ENCODE measurements at regions not wholly inside any gene's neighbourhood (a gene's known extent, or its start where the extent isn't known, plus 50 kb on each side); places are given as distances from the start of the nearest gene placed in this dataset.
A peak's percentile ranks its signal among the peaks of the same experiment; 100 is the strongest.

DNA sequence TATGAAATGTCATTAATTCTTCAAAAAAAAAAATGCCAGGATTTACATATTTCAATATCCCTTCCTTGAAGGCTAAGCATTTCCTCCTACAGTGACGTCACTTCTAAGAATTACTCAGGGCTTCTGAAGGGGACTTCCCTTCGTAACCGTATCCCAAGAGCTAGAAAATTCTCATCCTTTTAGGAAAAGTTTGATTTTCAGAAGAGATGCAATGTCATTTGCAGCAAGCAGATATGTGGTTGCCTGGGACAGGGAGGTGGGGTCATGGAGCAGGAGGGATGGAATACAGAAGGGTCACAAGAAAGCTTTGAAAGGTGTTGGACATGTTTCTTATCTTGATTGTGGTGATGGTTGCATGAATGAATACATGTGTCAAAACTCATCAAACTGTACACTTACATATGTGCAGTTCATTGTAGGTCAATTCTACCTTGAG is 97.0 kb upstream of the ATL2 start:
- no peaks in the 10 kb centered on the region for H3K9me3 Mint-ChIP-seq
- H3K4me3 Mint-ChIP-seq, result no peak overlapping the region
- intact Hi-C loops (cut with micrococcal nuclease), result no loop called here
- peak overlapping the region; percentile 5 for H3K27ac Mint-ChIP-seq
- peaks cover 17% of the 10 kb centered on the region for H3K4me1 Mint-ChIP-seq (ENCODE audit: low read depth)
- peaks cover 40% of the 10 kb centered on the region for H3K27me3 Mint-ChIP-seq
- no peaks in the 10 kb centered on the region for H3K36me3 Mint-ChIP-seq (ENCODE audit: low read depth)

DNA sequence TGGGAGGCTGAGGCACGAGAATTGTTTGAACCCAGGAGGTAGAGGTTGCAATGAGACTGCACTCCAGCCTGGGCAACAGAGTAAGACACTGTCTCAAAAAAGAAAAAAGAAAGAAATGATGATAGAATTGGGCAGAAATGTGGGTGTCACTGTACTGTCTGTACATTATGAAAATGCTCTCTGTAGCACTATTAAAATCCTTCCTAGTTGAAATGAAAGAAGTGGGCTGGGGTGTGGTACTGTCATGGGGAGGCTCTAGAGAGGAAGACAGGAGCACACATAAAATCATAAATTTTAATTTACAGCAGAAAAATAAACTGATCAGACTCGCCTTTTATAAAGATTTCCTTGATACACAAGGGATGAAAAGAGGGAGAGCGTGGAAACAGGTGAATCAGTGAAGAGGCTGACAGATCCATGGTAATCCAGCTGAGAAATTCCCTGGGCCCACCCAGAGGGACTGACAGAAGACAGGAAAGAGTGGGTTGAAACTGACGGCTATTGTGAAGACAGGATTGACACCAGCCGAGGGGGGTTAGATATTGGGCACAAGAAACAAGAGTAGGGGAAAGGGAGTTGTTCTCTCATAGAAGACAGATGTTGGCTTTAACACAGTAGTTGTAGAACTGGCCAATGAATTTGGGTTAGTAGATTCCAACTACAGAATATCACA is 96.4 kb upstream of the ATL2 start:
- H3K36me3 Mint-ChIP-seq (ENCODE audit: low read depth), result no peaks in the 10 kb centered on the region
- H3K4me1 Mint-ChIP-seq (ENCODE audit: low read depth), result peaks cover 17% of the 10 kb centered on the region
- intact Hi-C loops (cut with micrococcal nuclease), result no loop called here
- H3K27me3 Mint-ChIP-seq, result peaks cover 42% of the 10 kb centered on the region
- H3K9me3 Mint-ChIP-seq, result no peaks in the 10 kb centered on the region
- H3K27ac Mint-ChIP-seq, result peak overlapping the region; percentile 5
- H3K4me3 Mint-ChIP-seq, result no peak overlapping the region

DNA sequence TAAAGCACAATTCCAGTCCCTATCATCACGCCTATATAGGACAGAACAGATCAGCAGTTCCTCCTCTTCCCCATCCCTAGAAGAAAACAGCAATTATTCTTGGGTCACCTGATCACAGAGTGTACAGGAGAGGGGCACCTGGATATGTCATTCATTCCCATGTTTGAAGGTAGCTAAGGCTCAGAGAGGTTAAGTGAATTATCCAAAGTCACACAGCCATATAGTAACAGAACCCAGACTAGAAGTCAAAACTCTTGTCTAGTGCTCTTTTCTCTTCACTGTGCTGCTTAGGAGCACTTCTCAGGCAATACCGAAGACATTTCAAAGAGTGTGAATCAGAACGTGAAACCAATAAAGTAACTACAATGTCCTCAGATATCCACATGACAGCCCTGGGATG is 93.0 kb upstream of the ATL2 start:
- Mint-ChIP-seq H3K4me3 (no peak overlapping the region), H3K27me3 (peaks cover 23% of the 10 kb centered on the region), H3K27ac (no peak overlapping the region), H3K4me1 (ENCODE audit: low read depth) (peaks cover 17% of the 10 kb centered on the region), H3K36me3 (ENCODE audit: low read depth) (no peaks in the 10 kb centered on the region), H3K9me3 (no peaks in the 10 kb centered on the region)
- intact Hi-C loops (cut with micrococcal nuclease), result no loop called here

GRCh38 chr2:38467768-38468455 is 90.8 kb upstream of the ATL2 start:
- intact Hi-C loops (cut with micrococcal nuclease), result no loop called here
- no peaks in the 10 kb centered on the region for H3K9me3 Mint-ChIP-seq
- no peak overlapping the region for H3K4me3 Mint-ChIP-seq
- H3K27ac Mint-ChIP-seq, result no peak overlapping the region
- H3K27me3 Mint-ChIP-seq, result peaks cover 17% of the 10 kb centered on the region
- H3K4me1 Mint-ChIP-seq (ENCODE audit: low read depth), result peaks cover 3% of the 10 kb centered on the region
- H3K36me3 Mint-ChIP-seq (ENCODE audit: low read depth), result no peaks in the 10 kb centered on the region

DNA sequence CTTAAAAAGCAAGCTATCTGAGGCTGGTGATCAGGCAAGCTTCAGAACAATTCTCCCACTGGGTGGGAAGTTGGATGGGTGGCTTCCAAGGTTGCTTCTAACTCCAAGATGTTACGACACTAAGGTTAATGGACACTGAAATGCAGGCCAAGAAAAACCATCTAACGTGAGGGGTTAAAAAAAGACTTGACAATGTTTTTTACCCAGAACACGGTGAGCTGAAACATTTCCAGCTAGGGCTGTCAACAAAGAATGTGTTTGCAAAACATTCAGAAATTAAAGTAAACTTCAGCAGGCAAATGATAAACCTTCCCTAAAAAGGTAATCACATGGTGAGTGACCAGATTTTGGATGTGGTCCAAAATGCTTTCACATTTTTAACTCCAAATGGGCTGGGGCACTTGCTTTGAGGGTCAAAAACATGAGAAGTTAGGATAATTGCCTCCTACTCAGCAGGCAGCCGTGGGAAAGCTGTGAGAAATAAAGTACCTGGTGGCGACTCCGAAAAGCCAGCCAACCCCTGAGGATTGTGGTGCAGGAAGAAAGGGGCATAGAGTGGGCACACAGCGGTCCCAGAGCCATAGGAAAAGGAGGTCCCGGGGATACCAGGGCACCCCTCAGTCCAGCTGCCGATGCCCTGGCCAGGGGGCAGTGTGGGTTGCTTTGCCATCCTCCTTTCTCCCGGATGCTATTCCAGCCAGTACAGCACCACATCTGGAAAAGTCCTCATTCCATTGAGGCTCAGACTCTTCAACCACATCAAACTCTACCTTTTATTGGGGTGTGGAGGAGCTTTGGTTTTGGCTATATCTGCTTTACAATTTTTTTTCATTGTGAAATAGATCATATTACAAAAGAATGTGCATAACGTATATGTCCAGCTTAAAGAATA is 90.0 kb upstream of the ATL2 start:
- no peaks in the 10 kb centered on the region for H3K36me3 Mint-ChIP-seq (ENCODE audit: low read depth)
- H3K4me1 Mint-ChIP-seq (ENCODE audit: low read depth), result no peaks in the 10 kb centered on the region
- H3K4me3 Mint-ChIP-seq, result no peak overlapping the region
- no peak overlapping the region for H3K27ac Mint-ChIP-seq
- intact Hi-C loops (cut with micrococcal nuclease), result no loop called here
- no peaks in the 10 kb centered on the region for H3K9me3 Mint-ChIP-seq
- peaks cover 11% of the 10 kb centered on the region for H3K27me3 Mint-ChIP-seq

GRCh38 chr2:38466409-38466808 is 89.3 kb upstream of the ATL2 start:
- H3K36me3 Mint-ChIP-seq (ENCODE audit: low read depth), result no peaks in the 10 kb centered on the region
- H3K4me1 Mint-ChIP-seq (ENCODE audit: low read depth), result no peaks in the 10 kb centered on the region
- H3K9me3 Mint-ChIP-seq, result no peaks in the 10 kb centered on the region
- no peak overlapping the region for H3K27ac Mint-ChIP-seq
- H3K4me3 Mint-ChIP-seq, result no peak overlapping the region
- intact Hi-C loops (cut with micrococcal nuclease), result no loop called here
- peaks cover 7% of the 10 kb centered on the region for H3K27me3 Mint-ChIP-seq

DNA sequence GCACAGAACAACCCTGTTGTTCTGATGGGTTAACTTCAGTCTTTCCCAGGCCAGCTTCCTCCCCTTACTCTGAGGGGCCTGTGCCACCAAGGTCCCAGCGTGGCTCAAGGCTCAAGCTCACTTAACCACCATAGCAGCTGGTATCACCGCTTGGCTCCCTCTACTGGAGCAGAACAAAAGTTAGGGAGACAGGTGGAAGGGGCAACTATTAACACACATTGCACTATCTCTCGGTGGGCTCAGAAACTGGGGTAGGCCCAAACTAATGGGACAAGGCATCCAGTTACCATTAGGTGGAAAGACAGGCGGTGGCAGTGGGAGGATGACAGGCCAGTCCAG is 88.7 kb upstream of the ATL2 start:
- Mint-ChIP-seq H3K9me3 (no peaks in the 10 kb centered on the region), H3K27me3 (peaks cover 7% of the 10 kb centered on the region)
- intact Hi-C loops (cut with micrococcal nuclease), result no loop called here

DNA sequence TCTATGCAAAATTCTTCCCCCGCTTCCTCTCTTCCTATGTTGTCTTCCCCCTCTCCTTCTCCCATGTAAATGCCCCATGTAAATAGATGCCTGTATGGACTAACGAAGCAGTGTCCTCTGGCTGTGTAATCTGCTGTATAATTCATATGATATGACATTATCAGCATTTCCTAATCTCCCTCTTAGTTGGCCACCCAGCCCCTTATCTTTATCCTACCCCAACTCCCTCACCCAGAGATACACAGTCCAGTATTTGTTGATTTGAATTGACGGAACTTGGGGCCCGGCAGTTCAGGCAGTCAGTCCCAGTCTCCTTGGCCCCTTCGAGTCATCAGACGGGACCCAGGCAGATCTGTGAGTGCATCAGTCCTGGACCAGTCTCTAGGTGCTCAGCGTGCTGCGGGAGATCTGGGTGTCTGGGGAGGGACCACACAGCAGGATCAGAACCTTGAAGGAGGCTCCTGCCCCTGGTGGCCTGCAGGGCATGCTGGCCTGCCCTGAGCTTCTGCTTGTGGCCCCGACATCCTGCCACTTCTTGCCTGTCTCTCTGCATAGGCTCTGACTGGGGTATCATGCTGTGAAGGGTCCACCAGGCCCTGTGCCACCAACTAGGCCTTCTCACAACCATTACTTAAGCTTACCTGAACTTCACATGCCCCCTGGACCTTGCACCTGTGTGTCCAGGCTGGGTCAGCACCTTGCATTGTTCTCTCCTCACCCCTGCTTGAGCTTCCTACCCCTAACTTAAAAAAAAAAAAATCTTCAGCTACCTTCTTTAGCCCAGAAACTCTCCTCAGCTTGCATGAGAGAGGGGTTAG is 88.1 kb upstream of the ATL2 start:
- intact Hi-C loops (cut with micrococcal nuclease), result no loop called here
- H3K27me3 Mint-ChIP-seq, result peaks cover 7% of the 10 kb centered on the region
- no peaks in the 10 kb centered on the region for H3K9me3 Mint-ChIP-seq
- H3K4me3 Mint-ChIP-seq, result no peak overlapping the region
- no peaks in the 10 kb centered on the region for H3K36me3 Mint-ChIP-seq (ENCODE audit: low read depth)
- H3K27ac Mint-ChIP-seq, result no peak overlapping the region
- H3K4me1 Mint-ChIP-seq (ENCODE audit: low read depth), result no peaks in the 10 kb centered on the region

More for the DNA sequence above, 88.7 kb upstream of the ATL2 start:
- no peaks in the 10 kb centered on the region for H3K36me3 Mint-ChIP-seq (ENCODE audit: low read depth)
- H3K27ac Mint-ChIP-seq, result no peak overlapping the region
- no peak overlapping the region for H3K4me3 Mint-ChIP-seq
- no peaks in the 10 kb centered on the region for H3K4me1 Mint-ChIP-seq (ENCODE audit: low read depth)

DNA sequence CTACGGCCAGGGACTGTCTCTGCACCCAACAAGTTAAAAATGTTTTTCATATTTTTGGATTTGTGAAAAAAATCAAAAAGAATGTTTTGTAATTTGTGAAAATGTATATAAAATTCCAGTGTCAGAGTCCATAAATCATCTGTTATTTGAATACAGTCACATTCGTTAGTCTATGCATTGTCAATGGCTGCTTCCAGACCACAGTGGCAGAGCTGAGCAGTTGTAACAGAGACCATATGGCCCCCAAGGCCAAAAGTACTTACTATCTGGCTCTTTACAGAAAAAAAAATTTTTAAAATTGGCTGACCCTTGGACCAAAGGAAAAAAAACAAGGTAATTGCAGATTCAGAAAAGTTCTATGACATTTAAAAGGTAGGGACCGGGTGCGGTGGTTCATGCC is 86.7 kb upstream of the ATL2 start:
- H3K36me3 Mint-ChIP-seq (ENCODE audit: low read depth), result no peaks in the 10 kb centered on the region
- no peak overlapping the region for H3K27ac Mint-ChIP-seq
- no peaks in the 10 kb centered on the region for H3K9me3 Mint-ChIP-seq
- H3K4me3 Mint-ChIP-seq, result no peak overlapping the region
- no peaks in the 10 kb centered on the region for H3K4me1 Mint-ChIP-seq (ENCODE audit: low read depth)
- H3K27me3 Mint-ChIP-seq, result peaks cover 3% of the 10 kb centered on the region
- intact Hi-C loops (cut with micrococcal nuclease), result no loop called here

DNA sequence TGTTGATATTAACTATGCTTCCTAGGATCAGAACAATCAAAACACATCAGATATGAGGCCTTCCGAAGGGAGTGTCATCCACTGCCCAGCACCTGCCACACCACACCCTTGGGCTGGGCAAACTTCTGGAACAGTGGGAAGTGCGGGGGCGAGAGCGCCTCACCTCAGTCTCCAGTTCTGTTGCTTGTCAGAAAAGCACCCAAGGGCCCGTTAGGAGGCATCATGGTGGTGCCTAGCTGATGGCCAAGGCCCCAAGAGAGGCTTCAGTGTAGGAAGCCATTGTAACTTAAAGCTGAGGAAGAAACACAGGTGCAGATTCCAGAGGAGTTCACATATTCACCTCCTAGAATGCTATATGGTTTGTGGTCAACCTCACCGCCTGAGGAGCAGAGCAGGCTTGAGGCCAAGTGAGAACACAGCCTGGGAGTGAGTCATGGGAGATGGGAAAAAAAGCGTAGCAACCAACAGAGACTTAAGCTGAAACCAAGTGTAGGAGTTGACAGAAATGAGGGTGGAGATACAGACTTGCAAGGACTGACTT is 85.1 kb upstream of the ATL2 start:
- H3K4me3 Mint-ChIP-seq, result no peak overlapping the region
- H3K27ac Mint-ChIP-seq, result no peak overlapping the region
- H3K9me3 Mint-ChIP-seq, result no peaks in the 10 kb centered on the region
- intact Hi-C loops (cut with micrococcal nuclease), result no loop called here
- no peaks in the 10 kb centered on the region for H3K4me1 Mint-ChIP-seq (ENCODE audit: low read depth)
- peaks cover 10% of the 10 kb centered on the region for H3K27me3 Mint-ChIP-seq
- H3K36me3 Mint-ChIP-seq (ENCODE audit: low read depth), result no peaks in the 10 kb centered on the region

DNA sequence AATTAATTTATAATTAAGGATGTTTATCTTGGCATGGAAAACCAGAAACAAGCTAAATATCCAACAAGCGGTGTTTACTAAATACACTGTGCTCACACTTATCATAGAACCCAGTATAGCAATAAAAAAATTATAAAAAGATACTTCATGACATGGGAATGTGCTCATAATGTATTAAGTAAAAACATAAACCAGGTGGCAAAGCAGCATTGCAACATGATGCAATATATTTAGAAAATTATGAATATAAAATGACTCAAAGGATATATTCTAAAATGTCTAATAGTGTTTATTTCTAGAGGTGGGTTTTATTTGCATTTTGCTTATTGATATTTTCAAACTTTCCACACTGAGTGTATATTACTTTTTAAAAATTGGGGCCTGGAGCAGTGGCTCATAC is 84.4 kb upstream of the ATL2 start:
- no peaks in the 10 kb centered on the region for H3K4me1 Mint-ChIP-seq (ENCODE audit: low read depth)
- intact Hi-C loops (cut with micrococcal nuclease), result no loop called here
- no peak overlapping the region for H3K27ac Mint-ChIP-seq

DNA sequence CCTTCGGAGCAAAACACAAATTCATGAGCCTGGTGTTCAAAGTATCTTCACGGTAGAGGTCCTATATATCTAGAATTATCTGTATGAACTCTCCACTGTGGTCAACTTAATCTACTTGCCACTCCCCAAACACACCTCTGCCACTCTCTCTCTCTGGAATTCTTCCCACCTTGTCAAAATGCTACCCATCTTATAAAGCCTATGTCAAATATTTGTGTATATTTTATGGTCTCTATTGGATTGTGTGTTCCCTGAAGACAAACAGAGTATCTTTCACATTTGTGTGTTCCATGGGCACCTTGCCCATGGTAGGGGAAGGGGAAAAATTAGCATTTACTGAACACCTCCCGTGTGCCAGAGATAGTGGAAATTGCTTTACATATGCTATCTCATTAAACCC is 83.2 kb upstream of the ATL2 start:
- H3K27me3 Mint-ChIP-seq, result peaks cover 13% of the 10 kb centered on the region
- H3K9me3 Mint-ChIP-seq, result no peaks in the 10 kb centered on the region

More for the DNA sequence above, 84.4 kb upstream of the ATL2 start:
- no peak overlapping the region for H3K4me3 Mint-ChIP-seq
- no peaks in the 10 kb centered on the region for H3K36me3 Mint-ChIP-seq (ENCODE audit: low read depth)
- H3K9me3 Mint-ChIP-seq, result no peaks in the 10 kb centered on the region
- H3K27me3 Mint-ChIP-seq, result peaks cover 12% of the 10 kb centered on the region

DNA sequence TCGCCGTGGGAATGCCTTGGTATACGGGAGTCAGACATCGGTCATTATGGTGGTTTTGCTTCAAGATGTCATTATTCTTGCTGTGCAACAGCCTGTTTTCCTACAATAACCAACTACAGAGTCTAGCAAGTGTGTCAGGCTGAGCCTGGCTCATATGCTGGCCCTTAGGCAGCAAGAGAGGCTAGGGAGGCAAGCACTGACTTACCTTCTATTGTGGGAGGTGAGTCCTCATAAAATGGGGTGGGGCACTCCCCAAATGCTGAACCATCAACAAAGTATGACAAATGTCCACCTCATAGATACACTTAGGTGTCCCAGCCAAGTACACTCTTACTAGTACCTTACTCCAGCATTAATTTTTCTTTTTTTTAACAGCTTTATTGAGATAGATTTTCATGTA is 77.0 kb upstream of the ATL2 start:
- Mint-ChIP-seq H3K9me3 (no peaks in the 10 kb centered on the region), H3K27me3 (peaks cover 12% of the 10 kb centered on the region), H3K4me3 (no peak overlapping the region), H3K4me1 (ENCODE audit: low read depth) (peaks cover 5% of the 10 kb centered on the region), H3K36me3 (ENCODE audit: low read depth) (no peaks in the 10 kb centered on the region), H3K27ac (no peak overlapping the region)
- intact Hi-C loops (cut with micrococcal nuclease), result no loop called here

More for the DNA sequence above, 83.2 kb upstream of the ATL2 start:
- intact Hi-C loops (cut with micrococcal nuclease), result no loop called here
- H3K27ac Mint-ChIP-seq, result no peak overlapping the region
- no peaks in the 10 kb centered on the region for H3K36me3 Mint-ChIP-seq (ENCODE audit: low read depth)
- H3K4me1 Mint-ChIP-seq (ENCODE audit: low read depth), result no peaks in the 10 kb centered on the region
- H3K4me3 Mint-ChIP-seq, result no peak overlapping the region
